ENCODE measurements at regions not wholly inside any gene's neighbourhood (a gene's known extent, or its start where the extent isn't known, plus 50 kb on each side); places are given as distances from the start of the nearest gene placed in this dataset.
"Not testable (repeated sequence)": the region's sequence is repeated elsewhere in the genome, so short reads cannot be mapped to it uniquely, and the experiment has no call there.

GRCh38 chr10:38315090-38315805 is 221.1 kb downstream of the ZNF37A start:
- TF ChIP-seq EP300 (conservative IDR thresholded peaks at IDR 0.05; ENCODE audit: poor library complexity, severe bottlenecking); CTCF (IDR thresholded peaks at IDR 0.05; ENCODE audit: poor library complexity, severe bottlenecking); POLR2AphosphoS5 (IDR thresholded peaks at IDR 0.05); SMC3 (conservative IDR thresholded peaks at IDR 0.05; ENCODE audit: poor library complexity); MXI1 (conservative IDR thresholded peaks at IDR 0.05; ENCODE audit: poor library complexity, severe bottlenecking): not testable (repeated sequence)

Data from neural cell (in vitro differentiated cells).